B cell (primary cell): ENCODE measurements at regions not wholly inside any gene's neighbourhood (a gene's known extent, or its start where the extent isn't known, plus 50 kb on each side); places are given as distances from the start of the nearest gene placed in this dataset.

Experiments used
- ATAC-seq: fragments of 200-7000 bp; cut with Tn5 transposase; one replicate; pipeline ENCODE4 v1.10.0; 2021; ENCODE audit warnings: low read depth, mild to moderate bottlenecking, moderate number of reproducible peaks, moderate library complexity
- CTCF ChIA-PET: fragments of 350-600 bp; sonication (Branson Sonifier 250); formaldehyde crosslinking; loops from one replicate; lab custom pipeline; 2021; ENCODE audit warnings: antibody characterized with exemption, inconsistent platforms; lab: Charles Lee
- POLR2A ChIA-PET: fragments of 350-600 bp; sonication (Branson Sonifier 250); formaldehyde crosslinking; loops from one replicate; lab custom pipeline; 2021; ENCODE audit warnings: antibody characterized with exemption; lab: Charles Lee
- DNase-seq: peaks from one replicate; pipeline ENCODE4 v3.0.0; 2013
- H2AFZ ChIP-seq: 2 replicates; pipeline ENCODE4 v1.6.1; 2012; ENCODE audit warnings: mild to moderate bottlenecking, low read depth, low read length; ENCODE audit not compliant: insufficient read depth, poor library complexity, severe bottlenecking
- H3K27ac ChIP-seq, 2 donors: 1 replicate in 1 of 2; 2 replicates in 1 of 2; pipeline ENCODE4 v1.5.1; 2012 to 2013; ENCODE audit warnings: low read length in 2 of 2, mild to moderate bottlenecking in 2 of 2, moderate library complexity in 1 of 2
- H3K27me3 ChIP-seq, 4 experiments: fragments of 200-600 bp in 1 of 4; sonication (generic) in 1 of 4; replicated peaks in 1 of 4; 1 replicate in 2 of 4; 2 replicates in 2 of 4; pipeline versions ENCODE4 v1.6.1 to v1.7.0; 2013 to 2016; ENCODE audit warnings: low read length in 3 of 4, mild to moderate bottlenecking in 2 of 4, mixed read lengths in 1 of 4, moderate library complexity in 1 of 4; ENCODE audit not compliant: insufficient read depth in 4 of 4, control insufficient read depth in 3 of 4; ENCODE audit errors: control extremely low read depth in 1 of 4
- H3K36me3 ChIP-seq, 2 experiments: replicated peaks in 1 of 2; 1 replicate in 1 of 2; 2 replicates in 1 of 2; pipeline versions ENCODE4 v1.6.1 to v1.7.1; 2013; ENCODE audit warnings: low read length in 1 of 2; ENCODE audit not compliant: insufficient read depth in 2 of 2, control insufficient read depth in 1 of 2; ENCODE audit errors: control extremely low read depth in 1 of 2, extremely low read depth in 1 of 2
- H3K4me1 ChIP-seq, 2 donors: fragments of 200-600 bp in 1 of 2; sonication (generic) in 1 of 2; 1 replicate in 1 of 2; 2 replicates in 1 of 2; pipeline versions ENCODE4 v1.5.1 to v1.6.1; 2013 to 2017; ENCODE audit warnings: low read length in 2 of 2; ENCODE audit not compliant: control insufficient read depth in 2 of 2, insufficient read depth in 2 of 2
- H3K4me2 ChIP-seq: replicated peaks from 2 replicates; pipeline ENCODE3; 2012; ENCODE audit warnings: mild to moderate bottlenecking, low read depth, low read length; ENCODE audit not compliant: poor library complexity, severe bottlenecking
- H3K4me3 ChIP-seq, 5 experiments: fragments of 200-600 bp in 1 of 5; sonication (generic) in 1 of 5; 1 replicate in 3 of 5; 2 replicates in 2 of 5; pipeline versions ENCODE4 v1.5.1 to v1.7.0; 2011 to 2016; ENCODE audit warnings: low read length in 4 of 5, mild to moderate bottlenecking in 4 of 5, low read depth in 2 of 5, control low read depth in 1 of 5, moderate library complexity in 1 of 5; ENCODE audit not compliant: insufficient read depth in 1 of 5; ENCODE audit errors: control extremely low read depth in 1 of 5, extremely low read depth in 1 of 5
- H3K79me2 ChIP-seq: fragments of 200-600 bp; sonication (generic); one replicate; pipeline ENCODE4 v1.6.0; 2016; ENCODE audit warnings: low read length; ENCODE audit not compliant: control insufficient read depth, insufficient read depth
- H3K9ac ChIP-seq: fragments of 200-600 bp; sonication (generic); 2 replicates; pipeline ENCODE4 v1.6.1; 2017; ENCODE audit warnings: mild to moderate bottlenecking, low read length, moderate library complexity
- H3K9me3 ChIP-seq, 3 donors: one replicate each; pipeline versions ENCODE4 v1.6.1 to v1.7.1; 2013; ENCODE audit warnings: low read length in 2 of 3; ENCODE audit not compliant: control insufficient read depth in 2 of 3, insufficient read depth in 1 of 3; ENCODE audit errors: control extremely low read depth in 1 of 3
- H4K20me1 ChIP-seq: 2 replicates; pipeline ENCODE4 v1.6.0; 2012; ENCODE audit warnings: mild to moderate bottlenecking, low read length; ENCODE audit not compliant: insufficient read depth, control insufficient read depth, poor library complexity, severe bottlenecking
- H3K27ac Mint-ChIP-seq: one replicate; pipeline ENCODE4 v1.8.0; 2021; ENCODE audit warnings: mixed read lengths
- H3K27me3 Mint-ChIP-seq: one replicate; pipeline ENCODE4 v1.8.0; 2021; ENCODE audit warnings: mixed read lengths
- H3K4me1 Mint-ChIP-seq: one replicate; pipeline ENCODE4 v1.8.0; 2021; ENCODE audit warnings: mixed read lengths
- H3K4me3 Mint-ChIP-seq: one replicate; pipeline ENCODE4 v1.8.0; 2021; ENCODE audit warnings: mixed read lengths
- H3K9me3 Mint-ChIP-seq: one replicate; pipeline ENCODE4 v1.8.0; 2022; ENCODE audit warnings: mixed read lengths; ENCODE audit not compliant: insufficient read depth
- EZH2 ChIP-seq: IDR thresholded peaks from 2 replicates; pipeline ENCODE4 v1.6.1; 2012; ENCODE audit warnings: borderline replicate concordance, low read depth, mild to moderate bottlenecking, moderate library complexity, low read length; ENCODE audit not compliant: insufficient read depth, poor library complexity, severe bottlenecking
- WGBS: methylation state at CpG from one replicate; pipeline ENCODE4 v1.1.5; 2013; ENCODE audit warnings: missing lambda C conversion rate; ENCODE audit not compliant: insufficient coverage; 5-methylcytosine and 5-hydroxymethylcytosine counted together
- intact Hi-C: fragments of 100-400 bp; cut with micrococcal nuclease; formaldehyde crosslinking; loops from one replicate; pipeline ENCODE4 v1.10.0; 2022
- TF ChIP-seq, protein P1 (sequence below): fragments of 200-600 bp; IDR thresholded peaks from one replicate; pipeline ENCODE4 v1.8.0; 2022; ENCODE audit warnings: antibody characterized with exemption, mild to moderate bottlenecking

DNA sequence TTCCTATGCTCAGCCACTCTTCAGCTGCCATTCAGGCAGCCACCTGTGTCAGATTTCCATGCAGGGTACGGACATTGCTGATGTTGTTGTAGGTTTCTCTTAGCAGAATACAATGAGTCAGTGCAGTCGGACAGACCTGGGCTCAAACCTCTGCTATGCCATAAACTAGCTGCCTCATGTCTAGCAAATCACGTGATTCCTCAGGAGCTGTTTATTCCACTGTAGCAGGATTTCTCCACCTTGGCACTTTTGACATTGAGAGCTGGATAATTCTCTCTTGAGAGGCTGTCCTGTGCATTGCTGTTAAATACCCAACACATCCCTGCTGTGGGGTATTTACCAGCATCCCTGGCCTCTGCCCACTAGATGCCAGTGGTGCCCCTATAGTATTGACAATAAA lies 413.8 kb upstream of the CDH4 start:
- H3K27ac Mint-ChIP-seq = no peak overlapping the region
- Histone ChIP-seq H3K36me3 (no peaks in the 10 kb centered on the region), H3K4me1 (no peaks in the 10 kb centered on the region), H3K4me2 (no peak overlapping the region), H2AFZ (no peak overlapping the region), H3K27ac (no peak overlapping the region), H3K4me3 (no peak overlapping the region), H3K9ac (no peak overlapping the region), H4K20me1 (no peaks in the 10 kb centered on the region), H3K27me3 (no peaks in the 10 kb centered on the region), H3K9me3 (no peaks in the 10 kb centered on the region), H3K79me2 (no peaks in the 10 kb centered on the region)
- ChIA-PET POLR2A (no interaction called here), CTCF (no interaction called here)
- no peak for ATAC-seq
- TF ChIP-seq EZH2 = no peak
- TF ChIP-seq, protein P1, sequence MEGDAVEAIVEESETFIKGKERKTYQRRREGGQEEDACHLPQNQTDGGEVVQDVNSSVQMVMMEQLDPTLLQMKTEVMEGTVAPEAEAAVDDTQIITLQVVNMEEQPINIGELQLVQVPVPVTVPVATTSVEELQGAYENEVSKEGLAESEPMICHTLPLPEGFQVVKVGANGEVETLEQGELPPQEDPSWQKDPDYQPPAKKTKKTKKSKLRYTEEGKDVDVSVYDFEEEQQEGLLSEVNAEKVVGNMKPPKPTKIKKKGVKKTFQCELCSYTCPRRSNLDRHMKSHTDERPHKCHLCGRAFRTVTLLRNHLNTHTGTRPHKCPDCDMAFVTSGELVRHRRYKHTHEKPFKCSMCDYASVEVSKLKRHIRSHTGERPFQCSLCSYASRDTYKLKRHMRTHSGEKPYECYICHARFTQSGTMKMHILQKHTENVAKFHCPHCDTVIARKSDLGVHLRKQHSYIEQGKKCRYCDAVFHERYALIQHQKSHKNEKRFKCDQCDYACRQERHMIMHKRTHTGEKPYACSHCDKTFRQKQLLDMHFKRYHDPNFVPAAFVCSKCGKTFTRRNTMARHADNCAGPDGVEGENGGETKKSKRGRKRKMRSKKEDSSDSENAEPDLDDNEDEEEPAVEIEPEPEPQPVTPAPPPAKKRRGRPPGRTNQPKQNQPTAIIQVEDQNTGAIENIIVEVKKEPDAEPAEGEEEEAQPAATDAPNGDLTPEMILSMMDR = no peak
- H3K9me3 Mint-ChIP-seq = peaks cover 4% of the 10 kb centered on the region
- H3K4me1 Mint-ChIP-seq = no peaks in the 10 kb centered on the region
- no peaks in the 10 kb centered on the region for H3K27me3 Mint-ChIP-seq
- 76% methylated on average over 3 of the region's 3 CpGs for WGBS
- intact Hi-C loops = no loop called here
- DNase-seq = no peak
- no peak overlapping the region for H3K4me3 Mint-ChIP-seq

DNA sequence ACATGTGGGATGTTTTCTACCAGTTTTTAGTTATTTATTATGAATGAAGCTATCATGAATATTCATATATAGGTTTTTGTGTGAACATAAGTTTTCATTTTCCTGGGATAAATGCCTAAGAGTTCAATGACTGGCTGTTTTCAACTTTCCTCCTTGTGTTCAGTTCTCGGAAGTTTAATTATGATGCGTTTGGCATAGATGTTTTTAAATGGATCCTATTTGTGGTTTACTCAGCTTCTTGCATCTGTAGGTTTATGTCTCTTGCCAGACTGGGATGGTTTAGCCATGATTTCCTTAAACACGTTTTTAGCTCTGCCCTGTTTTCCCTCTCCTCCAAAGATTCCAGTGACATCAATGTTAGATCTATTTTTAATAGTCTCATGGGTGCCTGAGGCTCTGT lies 411.1 kb upstream of the CDH4 start:
- Histone ChIP-seq H3K9me3 (peaks cover 0 to 4% (median 0%) of the 10 kb centered on the region in 3 donors), H3K4me2 (no peak overlapping the region), H3K27me3 (no peaks in the 10 kb centered on the region), H3K27ac (no peak overlapping the region), H3K4me1 (no peaks in the 10 kb centered on the region), H2AFZ (no peak overlapping the region), H3K4me3 (no peak overlapping the region), H3K9ac (no peak overlapping the region), H3K36me3 (no peaks in the 10 kb centered on the region), H3K79me2 (no peaks in the 10 kb centered on the region), H4K20me1 (no peaks in the 10 kb centered on the region)
- Mint-ChIP-seq H3K9me3 (peaks cover 4% of the 10 kb centered on the region), H3K27ac (no peak overlapping the region), H3K4me1 (no peaks in the 10 kb centered on the region), H3K4me3 (no peak overlapping the region), H3K27me3 (no peaks in the 10 kb centered on the region)
- no peak for TF ChIP-seq EZH2
- TF ChIP-seq, protein P1 = no peak
- WGBS = 100% methylated on average over 2 of the region's 3 CpGs
- POLR2A ChIA-PET = no interaction called here
- no peak for ATAC-seq
- CTCF ChIA-PET = no interaction called here
- no peak for DNase-seq
- intact Hi-C loops = no loop called here
